GM21576 (cell line): ENCODE measurements at regions not wholly inside any gene's neighbourhood (a gene's known extent, or its start where the extent isn't known, plus 50 kb on each side); places are given as distances from the start of the nearest gene placed in this dataset.

ENCODE experiments used
- ATAC-seq: cut with Tn5 transposase; IDR thresholded peaks from one replicate; pipeline ENCODE4 v1.9.1; 2021; ENCODE audit warnings: mild to moderate bottlenecking, moderate library complexity; ENCODE audit not compliant: unreplicated experiment

DNA sequence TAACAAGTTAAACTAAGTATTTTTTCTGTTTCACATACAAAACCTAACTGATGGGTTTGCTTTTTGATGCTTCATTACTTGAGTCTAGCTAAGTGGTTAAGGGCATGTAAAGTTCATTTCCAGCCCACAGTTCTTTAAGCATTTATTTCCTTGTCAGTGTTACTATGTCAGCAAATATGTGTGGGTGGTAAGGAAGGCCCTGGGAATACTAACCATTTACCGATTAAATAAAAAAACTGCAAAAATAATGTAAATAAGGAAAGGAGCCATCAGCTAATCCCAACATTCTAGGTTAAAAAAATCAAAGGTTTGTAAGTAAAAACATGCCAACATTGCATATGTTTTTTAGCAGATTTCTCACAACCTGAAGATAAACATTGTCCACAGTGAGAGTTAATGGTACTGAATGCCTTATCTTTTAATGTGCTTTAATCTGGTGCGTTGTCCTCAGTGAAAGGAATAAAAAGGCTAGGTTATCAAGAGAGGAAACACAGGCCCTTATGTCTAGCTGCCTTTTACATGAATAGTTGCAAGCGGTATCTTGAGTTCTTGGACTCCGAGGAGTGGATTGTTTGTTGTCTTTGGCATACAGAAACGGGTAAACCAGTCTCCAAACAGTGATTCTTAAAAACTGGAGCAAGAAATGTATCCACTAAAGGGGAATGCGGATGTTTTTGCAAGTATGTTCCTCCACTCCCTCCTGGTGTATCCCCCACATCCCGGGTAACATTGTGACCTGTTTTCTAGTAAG lies 949.6 kb upstream of the SLC10A2 start:
- ATAC-seq: no peak

DNA sequence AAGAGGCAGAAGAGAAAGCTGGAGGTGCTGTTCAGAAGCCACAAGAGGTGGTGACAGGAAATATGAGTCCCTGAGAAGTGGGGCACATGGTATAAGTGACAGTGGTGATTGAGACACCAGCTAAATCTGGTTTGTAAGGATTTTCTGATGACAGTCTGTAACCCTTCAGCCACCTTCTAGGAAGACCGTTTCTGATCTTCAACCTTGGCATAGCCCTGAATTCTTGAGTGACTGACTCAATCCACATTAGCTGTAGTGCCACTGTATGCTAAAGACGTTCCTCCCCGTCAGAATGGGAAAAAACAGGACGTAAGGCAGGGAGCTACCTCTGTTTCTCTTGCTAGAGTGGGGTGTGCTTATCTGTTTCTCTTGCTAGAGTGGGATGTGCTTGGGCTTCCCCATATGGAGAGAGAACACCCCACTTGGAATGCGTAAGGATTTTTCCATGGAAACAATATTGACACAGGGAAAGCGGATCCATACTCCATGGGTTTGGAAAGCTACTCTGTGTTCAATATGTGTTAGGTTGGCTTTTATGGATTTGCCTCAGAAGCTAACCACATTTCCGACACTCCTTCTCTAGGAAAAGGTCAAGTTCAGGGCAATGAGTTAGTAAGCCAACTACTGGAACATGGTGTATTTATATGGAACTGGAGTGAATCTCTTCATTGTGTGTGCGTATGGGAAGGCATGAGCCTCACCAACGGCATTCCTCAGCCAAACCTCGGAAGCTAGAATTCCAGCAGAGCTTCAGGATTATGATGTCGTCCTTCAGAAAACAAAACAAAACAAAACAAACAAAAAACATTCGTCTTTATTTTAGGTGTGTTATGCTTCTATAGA lies 948.8 kb upstream of the SLC10A2 start:
- no peak for ATAC-seq

GRCh38 chr13:104011505-104012241 lies 945.5 kb upstream of the SLC10A2 start:
- no peak for ATAC-seq

GRCh38 chr13:104008541-104009435 lies 942.6 kb upstream of the SLC10A2 start:
- no peak for ATAC-seq

- ATAC-seq: no peak
Measured at GRCh38 chr13:104008075-104008474, 941.9 kb upstream of the SLC10A2 start.

DNA sequence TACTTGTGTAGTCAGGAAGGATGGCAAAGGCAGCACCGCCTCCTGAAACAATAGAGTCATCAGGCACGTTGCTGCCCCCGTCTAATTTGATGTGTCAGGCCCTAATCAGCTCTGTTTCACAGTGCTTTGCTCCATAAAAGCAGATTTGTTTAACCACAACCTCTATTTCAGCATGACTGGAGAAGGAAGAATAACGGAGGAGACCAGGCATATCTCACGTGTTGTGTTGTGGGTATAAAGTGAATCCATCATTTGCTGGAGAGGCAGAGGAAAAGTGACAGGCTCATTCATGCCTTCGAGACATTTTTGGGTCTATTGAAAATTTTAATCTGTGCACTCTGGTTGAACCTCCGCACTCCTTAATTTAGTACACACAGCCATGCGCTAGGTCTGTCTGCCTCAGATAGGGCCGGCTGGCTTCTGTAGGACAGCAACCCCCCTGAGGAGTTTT lies 940.4 kb upstream of the SLC10A2 start:
- ATAC-seq: no peak

DNA sequence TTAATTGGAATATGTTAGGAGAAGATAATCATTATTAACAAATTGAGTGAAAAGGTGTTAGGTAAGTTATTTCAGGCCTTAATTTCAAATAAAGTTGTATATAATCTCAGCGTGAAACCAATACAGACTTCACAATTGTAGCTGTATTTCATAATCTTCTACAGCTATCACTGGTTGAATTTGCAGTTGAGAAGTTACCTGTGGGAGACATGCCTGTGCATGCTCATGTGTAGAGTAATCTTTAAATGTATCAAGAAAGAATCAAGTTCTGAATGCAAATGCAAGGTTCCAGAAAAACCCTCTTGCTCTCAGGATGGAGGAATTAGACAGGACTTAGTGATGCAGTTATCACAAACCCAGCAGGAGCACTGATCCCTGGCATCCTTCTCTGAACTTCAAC lies 938.4 kb upstream of the SLC10A2 start:
- ATAC-seq: no peak

GRCh38 chr13:104002216-104002615 lies 936.0 kb upstream of the SLC10A2 start:
- no peak for ATAC-seq

DNA sequence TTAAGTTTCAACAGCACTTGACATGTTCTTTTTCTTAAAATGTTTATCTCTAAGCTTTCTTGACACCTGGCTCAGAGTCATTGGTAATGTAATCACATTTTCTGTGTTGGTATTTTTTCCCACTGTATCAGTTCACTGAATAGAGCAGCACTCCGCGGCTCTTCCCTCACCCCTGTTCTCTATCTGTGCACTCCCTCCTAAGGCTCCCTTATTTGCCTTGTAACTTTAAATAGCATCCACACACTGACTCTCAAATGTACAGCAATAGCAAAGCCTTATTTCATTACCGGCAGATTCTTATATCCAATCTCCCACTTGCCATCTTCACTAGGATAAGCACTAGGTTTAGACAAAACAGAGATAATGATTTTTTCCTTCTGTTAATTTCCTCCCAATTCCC lies 935.5 kb upstream of the SLC10A2 start:
- no peak for ATAC-seq

DNA sequence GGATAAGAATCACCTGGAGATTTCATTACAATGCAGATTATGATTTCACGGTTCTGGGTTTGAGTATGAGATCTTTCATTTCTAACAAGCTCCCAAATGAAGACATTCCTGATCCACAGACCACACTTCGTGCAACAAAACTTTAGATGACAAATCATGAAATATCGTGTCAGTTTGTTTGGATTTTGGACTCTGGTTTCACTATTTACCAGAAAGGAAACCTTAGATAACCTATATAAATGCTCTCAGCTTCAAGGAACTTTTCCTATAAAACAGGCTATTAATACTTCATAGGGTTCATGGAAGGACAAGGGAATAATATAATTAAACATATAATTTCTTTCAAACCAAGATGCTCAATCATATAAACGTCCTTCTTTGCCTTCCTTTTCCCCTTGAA lies 930.5 kb upstream of the SLC10A2 start:
- no peak for ATAC-seq

DNA sequence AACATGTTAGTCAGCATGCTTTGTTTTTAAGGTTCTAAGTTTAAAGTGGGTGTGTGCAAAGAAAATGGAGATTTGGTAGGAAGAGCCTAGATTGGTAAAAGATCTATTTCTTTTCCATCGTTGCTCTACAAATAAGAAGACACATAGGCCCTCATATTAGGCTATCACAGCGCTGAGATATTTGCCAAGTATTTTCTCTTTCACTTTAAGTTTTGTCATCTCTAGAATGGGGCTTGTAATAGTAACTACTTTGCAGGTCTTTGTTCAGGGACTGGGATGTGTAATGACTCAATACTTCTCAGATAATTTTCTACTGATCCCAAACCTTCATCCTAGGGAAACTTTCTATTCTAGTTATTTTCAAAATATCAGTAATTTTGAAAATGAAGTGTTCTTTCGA lies 917.7 kb upstream of the SLC10A2 start:
- no peak for ATAC-seq

DNA sequence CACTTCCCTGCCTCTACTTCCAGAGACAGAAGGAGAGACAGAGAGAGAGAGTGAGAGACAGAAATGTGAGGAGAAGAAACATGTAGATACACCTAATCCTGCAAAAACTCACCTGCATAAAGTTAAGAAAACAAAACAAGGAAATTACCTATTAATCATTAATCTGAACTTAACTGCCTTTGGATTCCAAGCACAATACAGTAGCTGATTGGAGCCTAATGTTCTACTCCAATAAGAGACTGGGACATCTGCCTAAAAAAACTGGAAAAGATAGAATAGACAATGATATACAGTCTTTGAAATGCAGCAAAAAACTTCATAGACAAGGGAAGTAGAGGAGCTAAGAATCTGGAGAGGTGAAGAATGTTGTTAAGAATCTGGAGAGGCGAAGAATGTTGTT lies 910.2 kb upstream of the SLC10A2 start:
- ATAC-seq: no peak

DNA sequence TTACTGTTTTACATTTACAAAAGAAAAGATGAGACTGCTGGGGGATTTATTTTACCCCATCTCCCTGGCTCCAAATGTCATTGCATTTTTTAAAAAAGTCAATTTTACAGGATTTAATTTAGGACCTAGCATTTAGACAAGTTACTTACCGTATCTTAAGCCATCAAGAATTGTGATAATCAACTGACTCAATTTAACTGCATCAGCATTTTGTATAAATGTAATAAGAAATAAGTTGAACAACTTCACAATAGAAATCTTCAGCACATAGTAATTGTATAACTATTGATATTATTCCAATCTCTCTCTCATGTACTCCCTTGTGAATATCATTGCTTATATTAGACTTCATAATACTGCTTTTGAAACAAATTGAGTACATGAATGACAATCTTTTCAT lies 907.5 kb upstream of the SLC10A2 start:
- no peak for ATAC-seq

GRCh38 chr13:103969520-103970050 lies 903.4 kb upstream of the SLC10A2 start:
- no peak for ATAC-seq

DNA sequence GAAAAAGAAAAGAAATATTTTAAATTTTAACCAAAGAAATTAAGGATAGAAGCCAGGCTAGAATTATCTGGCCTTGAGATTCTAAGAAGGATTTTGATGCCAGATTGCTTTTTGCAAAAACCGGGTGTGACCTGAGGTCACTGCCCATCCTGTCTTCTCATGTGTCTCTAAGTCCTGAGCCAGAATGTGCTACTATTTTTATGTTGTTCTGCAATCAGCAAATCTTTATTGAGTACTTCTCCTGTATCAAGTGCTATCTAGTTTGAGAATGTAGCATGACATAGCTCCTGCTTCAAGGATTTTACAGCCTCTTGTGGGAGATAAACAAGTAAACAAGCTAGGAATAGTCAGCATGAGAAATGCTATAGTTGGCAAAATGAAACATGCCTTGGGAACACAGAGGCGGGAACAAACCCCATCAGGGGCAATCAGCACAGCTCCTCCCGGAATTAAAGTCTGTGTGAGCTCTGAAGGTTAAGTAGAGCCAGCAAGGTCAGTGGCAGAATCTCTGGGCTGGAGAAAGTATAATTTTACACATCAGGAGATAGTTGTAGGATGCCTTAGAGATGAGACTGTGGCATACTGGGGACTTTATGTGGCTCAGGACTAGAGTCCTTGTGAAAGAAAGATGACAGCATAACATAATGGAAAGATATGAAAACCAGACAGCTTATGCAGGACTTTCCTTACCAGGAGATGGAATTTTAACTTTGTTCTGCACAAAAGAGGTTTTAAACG lies 899.5 kb upstream of the SLC10A2 start:
- ATAC-seq: no peak

GRCh38 chr13:103961784-103962183 lies 895.6 kb upstream of the SLC10A2 start:
- ATAC-seq: no peak

GRCh38 chr13:103961129-103961528 lies 894.9 kb upstream of the SLC10A2 start:
- ATAC-seq: no peak

DNA sequence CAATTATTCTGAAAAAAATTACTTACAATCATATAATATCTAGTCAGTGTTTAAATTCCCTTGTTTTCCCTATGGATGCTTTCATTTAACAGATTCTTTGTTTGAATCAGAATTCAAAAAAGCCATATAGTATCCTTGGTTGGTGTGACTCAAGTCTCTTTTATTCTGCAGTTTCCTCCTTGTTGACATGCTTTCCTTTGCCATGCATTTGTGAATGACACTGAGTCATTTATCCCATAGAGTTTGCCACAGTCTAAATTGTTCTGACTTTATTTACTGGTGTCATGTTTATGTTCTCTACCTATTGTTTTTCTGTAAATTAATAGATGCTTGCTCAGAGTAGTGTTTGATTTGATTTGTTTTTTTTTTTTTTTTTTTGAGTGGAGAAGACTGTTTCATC lies 893.8 kb upstream of the SLC10A2 start:
- ATAC-seq: no peak

DNA sequence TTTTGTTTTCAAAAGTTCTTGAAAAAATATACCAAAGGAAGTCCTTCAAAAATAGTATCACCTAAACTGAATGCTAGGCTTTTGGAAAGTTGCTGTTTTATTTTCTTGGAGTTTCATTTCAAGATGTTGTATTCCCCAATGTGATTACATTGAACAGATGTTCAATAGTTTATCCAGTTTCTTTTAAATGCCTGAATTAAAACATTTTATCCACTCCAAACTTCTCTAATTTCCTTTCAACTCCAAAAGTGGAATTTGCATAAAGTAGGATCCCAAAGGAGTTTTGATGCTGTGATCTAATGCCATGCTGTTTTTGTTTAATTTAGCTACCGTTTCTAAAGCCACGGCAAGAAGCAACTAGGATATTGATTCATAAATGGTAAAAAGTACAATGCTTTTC lies 892.5 kb upstream of the SLC10A2 start:
- no peak for ATAC-seq

DNA sequence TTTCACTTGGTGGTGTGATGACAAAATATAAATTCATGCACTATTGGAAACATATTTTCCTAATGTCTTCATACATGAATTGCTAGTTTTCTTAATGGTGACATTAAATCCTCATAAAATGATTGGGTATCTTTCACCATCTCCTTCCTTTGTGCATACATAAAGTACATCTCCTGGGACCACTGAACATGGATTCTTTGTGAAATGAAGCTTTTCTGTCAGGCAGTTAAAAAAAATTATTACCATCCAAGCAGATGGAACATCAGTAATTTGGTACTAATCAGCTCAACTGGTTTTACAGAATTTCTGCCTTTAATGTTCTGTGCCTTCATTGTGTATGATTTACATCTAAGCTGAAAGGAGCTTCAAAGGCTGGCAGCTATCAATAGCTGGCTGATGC lies 891.7 kb upstream of the SLC10A2 start:
- no peak for ATAC-seq
